ENCODE measurements at regions not wholly inside any gene's neighbourhood (a gene's known extent, or its start where the extent isn't known, plus 50 kb on each side); places are given as distances from the start of the nearest gene placed in this dataset.

GRCh38 chr19:13561461-13561860 is 55.2 kb upstream of the CACNA1A start:
- Mint-ChIP-seq H3K9me3 (peaks cover 0 to 6% (median 6%) of the 10 kb centered on the region in 3 donors), H3K27ac (no peak overlapping the region), H3K4me3 (no peak overlapping the region), H3K4me1 (peaks cover 0 to 2% (median 0%) of the 10 kb centered on the region in 3 donors), H3K36me3 (peaks cover 1% of the 10 kb centered on the region), H3K27me3 (peaks cover 5% of the 10 kb centered on the region)

- Mint-ChIP-seq H3K4me3 (no peak overlapping the region), H3K27ac (no peak overlapping the region), H3K27me3 (peaks cover 8% of the 10 kb centered on the region), H3K36me3 (peaks cover 1% of the 10 kb centered on the region), H3K4me1 (peaks cover 0 to 2% (median 0%) of the 10 kb centered on the region in 3 donors), H3K9me3 (peaks cover 0 to 6% (median 4%) of the 10 kb centered on the region in 3 donors)
These were observed 51.6 kb upstream of the CACNA1A start for GRCh38 chr19:13557756-13558398.

GRCh38 chr19:13556552-13556951 is 50.3 kb upstream of the CACNA1A start:
- H3K36me3 Mint-ChIP-seq: peaks cover 1% of the 10 kb centered on the region
- peaks cover 0 to 6% (median 4%) of the 10 kb centered on the region in 3 donors for H3K9me3 Mint-ChIP-seq
- H3K4me3 Mint-ChIP-seq: no peak overlapping the region
- H3K27me3 Mint-ChIP-seq: peaks cover 11% of the 10 kb centered on the region
- H3K27ac Mint-ChIP-seq: no peak overlapping the region
- H3K4me1 Mint-ChIP-seq: peaks cover 0 to 2% (median 0%) of the 10 kb centered on the region in 3 donors

Measured in IgD-negative memory B cell (primary cell).